Fibroblast of lung (primary cell): ENCODE measurements at regions not wholly inside any gene's neighbourhood (a gene's known extent, or its start where the extent isn't known, plus 50 kb on each side); places are given as distances from the start of the nearest gene placed in this dataset.

ENCODE experiments used
- EZH2 ChIP-seq: IDR thresholded peaks from 2 replicates; pipeline ENCODE4 v1.5.1; 2012; ENCODE audit warnings: low read length, control low read depth, mild to moderate bottlenecking; ENCODE audit errors: missing control alignments
- TF ChIP-seq, protein P1 (sequence below), 2 donors: IDR thresholded peaks in 1 of 2; conservative IDR thresholded peaks in 1 of 2; 1 replicate in 1 of 2; 2 replicates in 1 of 2; pipeline ENCODE4 v1.5.1; 2011 to 2012; ENCODE audit warnings: low read length in 2 of 2, control low read depth in 1 of 2, inconsistent platforms in 1 of 2, low read depth in 1 of 2, mild to moderate bottlenecking in 1 of 2

DNA sequence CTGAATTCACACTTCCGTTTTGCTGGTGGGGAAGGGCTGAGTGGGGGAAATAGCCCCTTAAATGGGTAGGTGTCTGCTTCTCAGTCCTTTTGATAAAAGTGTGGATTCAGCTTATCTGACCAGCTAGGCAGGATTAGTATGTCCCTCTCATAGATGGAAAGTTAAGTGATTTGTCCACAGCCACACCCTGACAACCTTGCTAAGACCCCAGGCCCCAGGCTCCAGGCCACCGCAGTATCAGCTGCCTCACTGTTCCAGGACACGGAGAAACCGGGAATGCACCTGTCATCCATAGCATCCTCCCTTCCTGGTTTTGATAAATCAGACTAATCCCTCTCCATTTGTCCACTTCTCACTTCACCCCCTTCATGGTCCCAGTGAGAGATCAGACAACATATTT is 197.7 kb downstream of the USP12 start:
- TF ChIP-seq, protein P1, sequence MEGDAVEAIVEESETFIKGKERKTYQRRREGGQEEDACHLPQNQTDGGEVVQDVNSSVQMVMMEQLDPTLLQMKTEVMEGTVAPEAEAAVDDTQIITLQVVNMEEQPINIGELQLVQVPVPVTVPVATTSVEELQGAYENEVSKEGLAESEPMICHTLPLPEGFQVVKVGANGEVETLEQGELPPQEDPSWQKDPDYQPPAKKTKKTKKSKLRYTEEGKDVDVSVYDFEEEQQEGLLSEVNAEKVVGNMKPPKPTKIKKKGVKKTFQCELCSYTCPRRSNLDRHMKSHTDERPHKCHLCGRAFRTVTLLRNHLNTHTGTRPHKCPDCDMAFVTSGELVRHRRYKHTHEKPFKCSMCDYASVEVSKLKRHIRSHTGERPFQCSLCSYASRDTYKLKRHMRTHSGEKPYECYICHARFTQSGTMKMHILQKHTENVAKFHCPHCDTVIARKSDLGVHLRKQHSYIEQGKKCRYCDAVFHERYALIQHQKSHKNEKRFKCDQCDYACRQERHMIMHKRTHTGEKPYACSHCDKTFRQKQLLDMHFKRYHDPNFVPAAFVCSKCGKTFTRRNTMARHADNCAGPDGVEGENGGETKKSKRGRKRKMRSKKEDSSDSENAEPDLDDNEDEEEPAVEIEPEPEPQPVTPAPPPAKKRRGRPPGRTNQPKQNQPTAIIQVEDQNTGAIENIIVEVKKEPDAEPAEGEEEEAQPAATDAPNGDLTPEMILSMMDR (conservative IDR thresholded peaks at IDR 0.05 in 1 of 2, IDR thresholded peaks at IDR 0.05 in 1 of 2; ENCODE audit: low read depth in 1 of 2, low read length in 2 of 2): no peak
- no peak for TF ChIP-seq EZH2
